RCC 7860 (cell line): ENCODE measurements at regions not wholly inside any gene's neighbourhood (a gene's known extent, or its start where the extent isn't known, plus 50 kb on each side); places are given as distances from the start of the nearest gene placed in this dataset.

Experiments
- DNase-seq: peaks from one replicate; pipeline ENCODE4 v3.0.0-alpha.2; 2015; ENCODE audit warnings: low spot score
- FAIRE-seq: peaks from 2 replicates; lab custom pipeline; 2012; peaks lifted over from hg19 to GRCh38; lab: Jason Lieb, UNC

DNA sequence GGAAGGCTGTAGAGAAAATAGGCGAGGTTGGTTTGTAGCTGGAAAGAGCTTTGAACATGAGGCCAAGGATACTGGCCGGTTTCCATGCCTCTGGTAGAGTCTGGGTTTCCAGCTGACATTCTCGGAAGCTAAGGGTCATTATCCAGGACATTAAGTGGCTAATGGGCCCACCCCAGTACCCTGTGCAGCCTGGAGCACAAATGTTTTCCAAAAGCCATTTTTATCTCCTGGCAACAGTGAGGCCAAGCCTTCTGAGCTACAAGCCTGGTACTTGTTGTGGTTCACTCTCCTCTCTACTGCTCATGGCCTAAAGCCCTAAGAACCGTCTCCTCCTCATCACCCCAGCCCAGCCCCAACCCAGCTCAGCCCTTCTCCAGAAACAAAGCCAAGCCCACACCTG is 122.9 kb downstream of the DMRTA2 start:
- FAIRE-seq: no peak
- no peak for DNase-seq

DNA sequence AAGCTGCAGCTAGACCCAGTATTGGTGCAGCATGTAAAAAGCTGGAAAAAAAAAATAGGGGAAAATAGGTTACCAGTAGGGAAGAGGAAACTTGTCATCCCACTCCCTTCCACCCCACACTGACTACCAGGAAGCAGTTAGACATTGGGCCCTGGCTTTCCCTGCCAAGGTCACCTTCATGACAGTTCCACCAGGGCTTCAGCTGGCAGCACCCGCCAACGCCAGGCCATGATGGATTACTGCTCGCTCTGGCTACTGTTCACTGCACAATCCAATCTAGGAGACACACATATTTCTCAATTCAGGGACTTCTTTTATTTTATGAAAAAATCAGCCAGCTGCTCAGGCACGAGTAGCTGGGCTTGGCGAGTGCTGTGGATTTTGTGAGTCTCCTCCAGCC is 127.7 kb downstream of the DMRTA2 start:
- FAIRE-seq: no peak

DNA sequence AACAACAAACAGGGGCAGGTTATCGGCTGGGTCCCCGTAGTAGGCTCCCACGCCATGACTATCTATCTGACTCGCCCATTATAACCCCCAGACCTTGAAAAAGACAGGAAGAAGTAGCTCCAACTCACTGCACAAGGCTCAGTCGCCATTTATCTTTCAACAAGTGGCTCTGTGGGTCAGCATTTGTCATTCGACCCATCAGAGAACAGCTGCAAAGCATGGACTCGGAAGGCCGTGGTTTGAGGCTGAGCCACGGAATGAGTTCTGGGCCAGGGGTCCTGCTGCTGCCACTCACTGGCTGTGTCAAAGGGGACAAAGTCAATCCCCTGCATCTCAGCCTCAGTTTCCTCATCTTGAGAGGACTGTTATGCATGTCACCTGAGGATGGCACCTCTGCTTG is 131.0 kb downstream of the DMRTA2 start:
- FAIRE-seq (no peak), DNase-seq (no peak)

More for the DNA sequence above, 127.7 kb downstream of the DMRTA2 start:
- DNase-seq: no peak

DNA sequence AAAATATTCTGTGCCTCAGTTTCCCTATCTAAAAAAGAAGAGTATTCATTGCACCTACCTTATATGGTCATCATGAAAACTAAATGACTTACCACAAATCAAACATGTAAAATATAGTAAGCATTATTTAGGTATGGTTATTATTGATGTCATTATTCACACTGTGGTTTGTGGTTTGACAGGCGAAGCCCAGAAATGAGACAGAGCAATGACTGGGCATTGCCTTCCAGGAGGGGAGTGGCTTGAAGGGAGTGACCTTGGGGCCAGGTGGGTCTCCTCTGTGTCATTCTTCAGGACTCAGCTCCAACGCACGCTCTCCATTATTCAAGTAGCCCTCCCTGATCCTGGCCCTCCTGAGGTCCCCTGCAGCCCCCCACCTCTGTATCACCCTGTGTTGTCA is 133.7 kb downstream of the DMRTA2 start:
- no peak for DNase-seq
- no peak for FAIRE-seq

DNA sequence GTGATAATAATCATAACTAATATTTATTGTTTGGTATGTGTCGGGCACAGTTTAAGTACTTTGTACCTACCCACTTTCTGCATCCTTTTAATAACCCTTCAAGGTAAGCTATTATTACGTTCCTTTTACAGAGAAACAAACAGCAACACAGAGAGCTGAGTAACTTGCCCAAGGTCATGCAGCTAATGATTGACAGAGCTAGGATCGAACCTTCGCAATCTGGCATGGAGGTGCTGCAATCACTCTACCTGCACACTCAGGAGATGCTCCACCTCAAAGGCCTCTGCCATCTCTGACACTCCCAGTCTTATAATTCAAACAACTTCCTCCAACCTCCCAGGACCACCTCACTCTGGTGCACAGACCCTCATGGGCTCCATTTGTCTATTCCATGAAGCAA is 137.2 kb downstream of the DMRTA2 start:
- FAIRE-seq (no peak), DNase-seq (no peak)

DNA sequence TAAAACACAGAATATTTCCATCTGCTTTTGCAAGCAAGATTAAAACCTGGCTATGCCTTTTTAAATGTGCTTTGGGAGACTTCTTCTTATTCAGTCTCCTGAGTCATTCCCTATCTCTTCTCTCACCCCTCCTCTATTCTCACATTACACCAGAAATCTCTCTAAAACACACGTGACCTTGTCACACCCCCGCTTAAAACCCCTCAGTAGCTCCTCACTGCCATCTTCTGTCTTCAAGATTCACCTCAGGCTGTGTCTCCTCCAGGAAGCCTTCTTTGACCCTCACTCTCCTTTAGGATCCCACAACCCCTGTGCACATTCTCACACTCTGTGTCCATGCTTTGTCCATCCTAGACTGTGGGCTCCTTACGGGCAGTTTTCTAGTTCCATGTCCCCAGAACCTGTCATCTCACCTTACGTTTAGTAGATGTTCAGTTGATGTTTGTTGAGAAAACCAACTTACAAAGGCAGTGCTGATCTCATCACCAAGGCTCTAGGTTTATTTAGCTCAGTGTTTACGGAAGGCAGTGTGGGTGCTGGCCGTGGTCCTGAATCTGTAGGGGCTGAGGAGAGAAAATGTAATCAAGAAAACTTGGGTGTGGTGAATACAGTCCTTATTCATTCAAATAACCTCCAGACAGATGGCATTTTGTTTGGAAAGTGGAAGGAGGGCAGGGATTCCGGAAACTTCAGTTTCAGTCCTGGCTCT is 143.5 kb downstream of the DMRTA2 start:
- no peak for FAIRE-seq
- no peak for DNase-seq

DNA sequence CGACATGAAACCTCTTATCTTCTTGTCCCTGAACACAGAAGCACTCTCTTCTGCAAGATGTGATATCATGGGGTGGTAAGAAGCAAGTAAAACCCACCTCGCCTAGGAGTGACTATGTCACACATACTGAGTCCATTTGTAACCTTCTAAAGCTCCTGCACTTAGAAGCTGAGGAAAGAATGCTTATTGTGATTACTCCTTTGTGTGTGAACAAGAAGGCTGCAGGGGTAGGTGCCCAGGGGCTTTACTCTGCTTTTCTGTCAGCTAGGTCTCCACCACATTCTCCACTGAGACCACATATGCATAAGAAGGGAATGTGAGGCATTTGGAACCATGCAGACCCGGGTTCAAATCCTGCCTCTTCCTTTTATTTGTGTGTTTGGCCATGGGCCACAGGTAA is 144.3 kb downstream of the DMRTA2 start:
- no peak for FAIRE-seq

DNA sequence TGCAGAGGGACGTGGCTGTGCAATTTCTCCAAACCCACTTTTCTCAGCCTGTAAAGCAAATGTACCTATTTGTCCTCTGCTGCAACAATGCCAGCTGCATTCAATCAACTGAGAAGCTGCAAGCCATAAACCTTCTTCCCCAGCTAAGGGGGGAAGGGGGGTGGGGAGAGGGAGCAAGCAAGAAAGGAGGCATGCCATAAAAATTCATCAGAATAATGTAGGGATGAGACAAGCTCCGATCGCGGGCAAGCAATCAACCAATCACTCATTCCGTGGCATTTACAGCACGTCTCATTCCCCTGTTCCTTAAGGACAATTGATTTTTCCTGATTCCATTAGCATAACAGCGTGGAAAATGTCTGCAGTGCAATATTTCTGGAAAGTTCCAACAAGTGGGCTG is 144.8 kb downstream of the DMRTA2 start:
- DNase-seq: no peak
- FAIRE-seq: no peak

More for the DNA sequence above, 144.3 kb downstream of the DMRTA2 start:
- DNase-seq: no peak

DNA sequence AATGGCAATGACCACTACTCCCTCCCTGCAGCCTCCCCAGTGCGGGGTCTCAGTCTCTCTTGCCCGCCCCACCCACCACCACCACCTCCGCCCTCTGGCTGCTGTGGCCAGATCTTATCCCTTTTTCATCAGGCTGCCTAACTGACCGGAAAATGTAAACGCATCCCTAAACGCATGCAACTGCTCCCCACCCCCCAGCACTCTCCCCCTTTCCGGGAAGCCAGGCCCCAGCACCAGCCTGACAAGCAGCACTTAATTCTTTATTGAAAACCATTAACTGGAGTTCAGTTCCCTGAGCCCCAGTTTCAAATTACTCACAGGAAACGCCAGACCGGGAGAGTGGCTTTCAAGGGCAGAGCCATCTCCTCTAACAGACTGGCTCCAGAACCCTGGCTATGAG is 147.7 kb downstream of the DMRTA2 start:
- no peak for DNase-seq
- no peak for FAIRE-seq

DNA sequence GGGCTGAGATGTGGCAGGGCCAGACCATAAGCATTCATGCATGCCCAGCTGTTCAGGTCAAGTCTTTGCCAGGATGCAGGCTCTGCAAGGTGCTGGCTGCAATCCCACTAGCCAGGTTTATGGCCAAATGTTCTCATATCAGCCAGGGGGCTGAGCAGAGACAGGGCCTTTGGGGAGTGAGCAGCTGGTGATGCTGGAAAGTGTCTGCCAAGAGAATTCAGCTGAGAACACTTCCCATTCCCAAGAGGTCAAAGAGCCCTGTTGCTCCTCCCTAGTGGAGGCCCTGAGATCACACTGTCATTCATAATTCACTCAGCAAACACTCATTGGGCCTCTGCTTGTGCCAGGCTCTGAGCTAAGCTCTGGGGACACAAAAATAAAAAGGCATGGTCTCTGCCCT is 150.3 kb downstream of the DMRTA2 start:
- DNase-seq (no peak), FAIRE-seq (no peak)

DNA sequence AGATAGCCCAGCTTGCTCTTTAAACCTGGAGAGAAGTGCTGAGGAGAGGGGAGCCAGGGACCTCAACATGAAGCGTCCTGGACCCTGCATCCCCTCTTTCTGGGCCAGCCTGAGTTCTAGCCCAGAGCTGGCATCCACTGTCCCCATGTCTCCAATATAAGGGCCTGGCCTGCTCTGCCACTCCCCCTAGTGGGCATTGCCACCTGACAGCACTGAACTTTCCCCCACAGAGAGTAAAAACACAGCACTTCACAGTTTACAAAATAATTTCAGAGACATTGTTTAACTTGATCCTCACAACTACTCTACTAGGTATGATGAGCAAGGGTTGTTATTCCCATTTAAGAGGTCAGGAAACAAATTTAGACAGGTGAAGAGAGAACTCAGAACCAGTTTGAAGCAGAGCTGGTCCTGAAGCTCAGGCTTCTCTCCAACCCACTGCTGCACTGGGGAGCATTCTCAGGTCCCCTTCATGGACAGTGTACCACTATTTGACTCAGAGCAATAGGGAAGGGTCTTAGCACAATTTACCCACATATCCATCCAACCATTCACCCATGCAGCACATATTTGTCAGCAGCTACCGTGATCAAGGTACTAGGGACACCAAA is 151.2 kb downstream of the DMRTA2 start:
- no peak for FAIRE-seq
- no peak for DNase-seq

DNA sequence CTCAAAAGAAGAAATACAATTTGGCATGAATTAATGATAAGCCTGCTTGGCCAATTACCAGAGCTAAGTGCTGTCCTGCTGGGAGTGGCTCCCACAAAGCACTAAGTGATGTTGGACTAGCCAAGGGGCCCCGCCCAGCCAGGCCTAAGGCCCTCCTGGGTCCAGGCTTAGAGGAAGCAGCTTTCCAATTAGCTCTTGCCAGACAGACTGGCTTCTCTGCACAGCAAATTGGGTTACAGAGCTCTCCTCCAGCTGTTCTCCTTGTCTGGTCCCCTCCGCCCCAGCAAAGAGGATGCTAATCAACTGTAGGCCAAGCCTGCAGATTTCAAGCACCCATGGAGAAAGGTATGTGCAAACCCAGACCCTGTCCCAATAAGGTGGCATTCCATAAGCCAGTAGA is 151.9 kb downstream of the DMRTA2 start:
- DNase-seq (no peak), FAIRE-seq (no peak)

DNA sequence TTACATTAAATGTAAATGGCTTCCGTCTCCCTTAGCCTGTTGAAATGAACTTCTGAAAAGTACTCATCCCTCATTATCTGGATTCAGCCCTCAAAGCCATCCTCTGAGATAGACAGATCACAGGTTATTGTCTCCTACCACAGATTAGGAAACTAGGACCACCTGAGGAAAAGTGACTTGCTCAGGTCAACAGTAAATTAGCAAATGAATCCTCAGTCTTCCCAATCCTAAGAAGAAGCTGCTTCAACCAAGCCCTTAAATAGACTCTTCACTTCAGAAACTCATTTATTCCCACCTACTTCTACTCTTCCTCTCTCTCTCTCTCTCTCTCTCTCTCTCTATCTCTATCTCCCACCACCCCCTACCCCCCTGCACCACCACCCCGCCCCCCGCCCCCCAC is 152.3 kb downstream of the DMRTA2 start:
- FAIRE-seq (no peak), DNase-seq (no peak)

DNA sequence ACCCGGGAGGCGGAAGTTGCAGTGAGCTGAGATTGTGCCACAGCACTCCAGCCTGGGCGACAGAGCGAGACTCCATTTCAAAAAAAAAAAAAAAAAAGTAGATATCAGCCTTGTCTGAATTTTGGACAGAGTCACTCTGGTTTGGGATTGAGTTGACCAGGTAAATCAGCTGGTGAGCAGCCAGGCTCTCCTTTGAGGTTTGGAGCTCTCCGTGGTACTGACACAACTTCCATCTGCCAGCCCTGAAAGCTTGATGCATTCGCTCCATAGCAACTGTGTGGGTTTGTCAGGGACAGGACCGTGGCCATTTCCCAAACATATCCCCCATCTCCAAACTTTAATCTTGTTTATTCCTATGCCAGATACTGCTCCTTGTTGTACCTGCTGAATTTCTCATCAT is 155.2 kb downstream of the DMRTA2 start:
- no peak for DNase-seq
- FAIRE-seq: no peak

DNA sequence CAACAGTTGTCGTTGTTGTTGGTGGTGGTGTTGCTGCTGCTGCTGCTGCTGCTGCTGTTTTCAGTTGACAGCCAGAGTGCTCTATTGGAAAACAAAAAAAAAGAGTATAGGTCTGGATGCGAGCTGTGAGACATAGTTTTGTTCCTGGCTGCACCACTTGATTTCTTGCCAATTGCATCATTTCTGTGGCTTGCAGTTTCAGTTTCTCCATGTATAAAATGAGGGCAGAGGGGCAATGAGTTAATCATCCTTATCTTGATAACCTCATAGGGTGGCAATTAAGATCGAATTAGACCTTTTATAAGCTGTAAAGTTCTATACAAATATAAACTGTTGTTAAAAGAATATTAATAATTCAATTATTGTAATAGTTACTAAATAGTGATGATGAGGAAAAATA is 156.7 kb downstream of the DMRTA2 start:
- FAIRE-seq: no peak
- DNase-seq: no peak

DNA sequence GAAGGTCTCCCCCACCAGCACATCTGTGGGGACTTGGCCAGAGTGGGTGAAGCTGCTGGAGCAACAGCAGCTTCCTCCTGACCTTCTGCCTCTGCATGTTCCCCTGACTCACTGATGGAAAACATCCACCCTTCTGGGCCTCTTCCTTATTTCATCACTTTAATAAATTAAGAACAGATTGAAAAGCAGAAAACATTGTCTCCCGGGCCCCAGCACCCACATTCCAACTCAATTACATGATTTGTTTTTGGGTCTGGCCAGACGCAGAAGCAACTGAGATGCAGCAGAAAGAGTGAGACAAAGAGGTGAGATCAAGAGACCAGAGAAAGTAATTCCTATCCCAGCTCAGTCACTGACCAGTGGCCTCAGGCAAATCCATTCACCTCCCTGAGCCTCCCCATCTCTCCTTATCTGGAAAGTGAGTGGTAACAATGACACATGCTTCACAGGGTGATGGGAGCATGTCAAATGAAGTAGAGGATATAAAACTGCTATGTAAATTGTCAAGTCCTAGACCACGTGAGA is 157.1 kb downstream of the ELAVL4 start:
- DNase-seq (no peak), FAIRE-seq (no peak)

DNA sequence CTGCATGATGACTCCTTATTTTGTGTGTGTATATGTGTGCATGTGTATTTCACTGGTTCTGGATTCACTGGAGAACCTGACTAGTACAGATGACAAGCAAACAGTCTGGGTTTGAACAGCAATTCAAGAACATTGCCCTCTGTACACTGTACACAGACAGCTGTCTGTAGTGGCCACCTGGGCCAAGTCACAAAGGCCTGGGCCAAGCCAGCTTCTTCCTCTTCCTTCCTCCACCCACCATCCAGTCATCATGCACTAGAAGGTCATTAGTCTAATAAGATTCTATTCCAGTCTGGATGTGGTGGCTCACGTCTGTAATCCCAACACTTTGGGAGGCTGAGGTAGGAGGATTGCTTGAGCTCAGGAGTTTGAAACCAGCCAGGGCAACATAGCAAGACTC is 155.9 kb downstream of the ELAVL4 start:
- no peak for DNase-seq
- no peak for FAIRE-seq

DNA sequence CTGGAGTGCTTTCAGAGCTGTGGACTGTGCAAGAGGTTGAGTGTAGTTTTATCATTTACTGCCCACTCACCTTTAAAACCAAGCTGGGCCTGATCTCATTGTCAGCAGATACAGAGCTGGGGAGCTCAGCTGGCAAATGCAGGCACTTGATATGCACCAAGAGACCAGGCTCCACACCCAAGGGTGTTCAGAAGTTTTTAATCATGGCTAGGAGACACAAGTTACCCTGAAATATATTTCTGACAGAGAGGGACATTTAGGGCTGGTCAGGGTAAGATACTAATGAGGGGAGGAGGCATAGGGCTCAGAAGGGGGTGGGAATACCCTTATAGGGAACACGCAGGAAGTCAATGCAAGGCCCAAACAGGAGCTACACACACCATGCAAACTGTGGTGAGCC is 153.7 kb downstream of the ELAVL4 start:
- DNase-seq: no peak
- no peak for FAIRE-seq

DNA sequence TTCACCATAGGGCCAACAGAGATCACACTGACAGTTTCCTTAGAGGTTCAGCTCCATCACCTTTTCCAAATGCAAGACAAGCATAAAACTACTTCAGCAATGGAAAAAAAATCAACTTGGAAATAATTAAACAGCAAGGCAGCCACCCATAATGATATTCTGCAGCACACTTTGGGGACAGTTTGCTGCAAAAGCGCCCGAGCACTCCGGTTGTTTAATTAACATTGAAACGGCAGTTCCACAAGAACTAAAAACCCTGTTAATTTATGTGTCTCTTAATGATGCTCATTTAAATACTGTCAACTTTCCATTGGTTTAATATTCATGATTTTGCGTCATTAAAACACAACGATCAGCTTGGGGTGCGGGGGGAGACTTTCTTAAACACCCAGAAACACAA is 153.2 kb downstream of the ELAVL4 start:
- FAIRE-seq (no peak), DNase-seq (no peak)

DNA sequence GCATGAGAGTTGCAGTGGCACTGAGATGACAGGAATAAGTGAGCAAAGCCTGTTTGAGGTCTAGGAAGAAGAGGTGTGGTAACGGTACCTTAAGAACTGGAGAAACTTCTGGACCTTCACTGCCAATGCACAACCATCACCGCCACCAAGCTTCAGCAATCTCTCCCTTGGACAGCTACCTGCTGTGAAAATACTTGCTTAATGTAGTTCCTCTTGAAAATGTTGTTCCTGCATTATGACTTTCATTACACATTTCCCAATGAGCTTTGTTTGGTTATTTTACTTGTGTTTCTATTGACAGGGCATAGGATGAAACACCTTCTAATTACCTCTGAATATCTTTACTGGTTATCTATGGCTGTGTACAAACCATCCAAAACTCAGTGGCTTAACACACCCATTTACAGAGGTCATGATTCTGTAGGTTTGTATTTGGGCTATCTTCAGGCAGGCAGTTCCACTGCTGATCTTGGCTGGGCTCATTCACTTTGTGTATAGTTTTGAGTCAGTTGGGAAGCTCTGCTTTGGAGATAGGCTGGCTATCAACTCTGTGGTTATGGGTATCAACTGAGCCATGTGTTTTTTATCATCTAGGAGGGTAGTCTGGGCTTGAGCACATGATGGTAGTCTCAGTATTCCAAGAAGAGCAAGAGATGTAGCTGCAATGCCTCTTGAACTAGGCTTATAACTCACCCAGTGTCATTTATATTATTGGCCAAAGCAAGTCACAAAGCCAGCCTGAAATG is 149.4 kb downstream of the ELAVL4 start:
- DNase-seq (no peak), FAIRE-seq (no peak)

DNA sequence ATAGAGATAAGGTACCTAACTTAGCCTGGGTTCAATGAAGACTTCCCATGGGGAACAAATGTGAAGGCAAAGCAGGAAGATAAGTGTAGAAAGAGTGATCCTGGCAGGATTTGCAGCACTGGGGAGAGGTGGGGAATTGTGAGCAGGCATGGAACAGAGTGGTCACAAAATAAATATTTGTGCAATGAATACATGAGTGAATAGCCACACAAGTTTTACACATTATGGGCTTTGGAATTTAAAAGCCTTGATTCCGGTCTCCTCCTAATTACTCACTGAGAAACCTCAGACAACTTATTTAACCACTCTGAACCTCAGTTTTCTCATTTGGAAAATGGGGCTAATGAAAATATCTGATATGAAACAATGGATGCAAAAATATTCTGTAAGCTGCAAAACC is 148.3 kb downstream of the ELAVL4 start:
- DNase-seq: no peak
- no peak for FAIRE-seq
